Thyroid gland (tissue), 4 donors: ENCODE measurements at regions not wholly inside any gene's neighbourhood (a gene's known extent, or its start where the extent isn't known, plus 50 kb on each side); places are given as distances from the start of the nearest gene placed in this dataset.
"Not testable (repeated sequence)": the region's sequence is repeated elsewhere in the genome, so short reads cannot be mapped to it uniquely, and the experiment has no call there.

Experiments used
- CTCF ChIP-seq, 6 experiments: fragments of 200-600 bp in 3 of 6; fragments of 450-650 bp in 3 of 6; sonication (generic) in 3 of 6; IDR thresholded peaks; one replicate each; pipeline ENCODE4 v1.5.1; 2016 to 2019; ENCODE audit warnings: antibody characterized with exemption in 6 of 6, mild to moderate bottlenecking in 2 of 6, inconsistent platforms in 1 of 6, moderate library complexity in 1 of 6
- POLR2A ChIP-seq, 2 donors: fragments of 450-650 bp; IDR thresholded peaks; one replicate each; pipeline ENCODE4 v1.6.1; 2017; ENCODE audit warnings: antibody characterized with exemption in 2 of 2, mild to moderate bottlenecking in 2 of 2, moderate library complexity in 1 of 2

GRCh38 chr16:33766869-33767765 lies 307.7 kb downstream of the TP53TG3F start:
- TF ChIP-seq CTCF, POLR2A (IDR thresholded peaks at IDR 0.05): not testable (repeated sequence)
